ENCODE measurements at regions not wholly inside any gene's neighbourhood (a gene's known extent, or its start where the extent isn't known, plus 50 kb on each side); places are given as distances from the start of the nearest gene placed in this dataset.
"Not testable (repeated sequence)": the region's sequence is repeated elsewhere in the genome, so short reads cannot be mapped to it uniquely, and the experiment has no call there.

- no peak for DNase-seq (ENCODE audit: low read depth in 2 of 2)
Measured at GRCh38 chr3:102329066-102329465, 105.7 kb upstream of the ZPLD1 start.

DNA sequence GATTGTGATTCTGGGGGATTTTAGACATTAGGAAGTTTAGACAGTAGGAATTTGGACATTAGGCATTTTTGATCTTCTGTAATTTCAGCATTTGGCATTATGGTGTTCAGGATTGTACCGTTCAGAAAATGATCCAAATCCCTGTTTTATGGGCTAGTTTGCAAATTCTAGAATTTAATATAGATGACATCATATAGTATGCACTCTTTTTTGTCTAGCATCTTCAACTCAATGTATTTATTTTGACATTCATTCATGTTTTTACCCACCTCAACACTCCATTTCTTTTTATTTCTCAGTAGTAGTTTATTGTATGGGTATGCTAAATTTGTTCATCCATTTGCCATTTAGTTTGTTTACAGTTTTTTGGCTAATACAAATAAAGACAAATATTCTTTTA, 105.3 kb upstream of the ZPLD1 start:
- DNase-seq (ENCODE audit: low read depth in 2 of 2): no peak

DNA sequence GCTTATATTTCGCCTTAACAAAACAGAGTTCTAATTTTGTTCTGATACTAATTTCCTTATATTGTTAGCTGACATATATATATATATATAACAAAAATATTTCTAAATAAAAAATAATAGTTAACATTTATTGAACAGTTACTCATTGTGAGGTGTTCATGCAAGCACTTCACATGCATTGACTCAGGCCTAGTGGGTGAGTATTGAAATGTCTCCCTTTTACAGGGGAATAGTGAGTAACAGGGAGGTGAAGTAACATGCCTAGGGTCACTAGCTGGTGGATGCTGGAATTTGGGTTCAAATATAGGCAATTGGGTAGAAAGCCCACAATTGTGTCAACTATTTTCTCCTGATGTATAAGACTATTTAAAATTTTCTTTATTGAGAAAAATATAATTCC, 102.6 kb upstream of the ZPLD1 start:
- no peak for DNase-seq (ENCODE audit: low read depth in 2 of 2)

GRCh38 chr3:102332934-102333333, 101.9 kb upstream of the ZPLD1 start:
- DNase-seq (ENCODE audit: low read depth in 2 of 2): no peak

GRCh38 chr3:102336130-102336529, 98.7 kb upstream of the ZPLD1 start:
- no peak for DNase-seq (ENCODE audit: low read depth in 2 of 2)

DNA sequence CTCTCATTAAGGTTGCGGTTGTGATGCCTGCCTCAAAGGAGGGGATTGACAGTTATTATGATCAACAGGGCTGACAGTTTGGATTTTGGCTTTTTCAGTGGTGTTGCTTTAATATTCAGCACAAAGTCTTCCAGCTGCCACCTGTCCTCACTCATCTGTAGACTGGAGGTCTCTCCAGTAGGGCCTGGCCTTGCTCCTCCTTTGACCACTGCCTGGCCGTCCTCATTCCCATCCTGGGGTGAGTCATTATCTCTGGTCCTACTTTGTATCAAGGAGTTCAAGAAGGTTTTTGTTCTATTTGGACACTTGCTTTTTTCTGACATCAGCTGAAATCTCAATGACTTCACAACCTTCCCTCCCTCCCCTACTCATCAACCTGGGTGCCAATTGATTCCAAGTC, 95.1 kb upstream of the ZPLD1 start:
- no peak for DNase-seq (ENCODE audit: low read depth in 2 of 2)

- DNase-seq (ENCODE audit: low read depth in 2 of 2): no peak
Measured at GRCh38 chr3:102346897-102347296, 87.9 kb upstream of the ZPLD1 start.

- DNase-seq (ENCODE audit: low read depth in 2 of 2): no peak
Measured at GRCh38 chr3:102348904-102349303, 85.9 kb upstream of the ZPLD1 start.

- DNase-seq (ENCODE audit: low read depth in 2 of 2): no peak
Measured at GRCh38 chr3:102353148-102353547, 81.7 kb upstream of the ZPLD1 start.

GRCh38 chr3:102353805-102354204, 81.0 kb upstream of the ZPLD1 start:
- no peak for DNase-seq (ENCODE audit: low read depth in 2 of 2)

DNA sequence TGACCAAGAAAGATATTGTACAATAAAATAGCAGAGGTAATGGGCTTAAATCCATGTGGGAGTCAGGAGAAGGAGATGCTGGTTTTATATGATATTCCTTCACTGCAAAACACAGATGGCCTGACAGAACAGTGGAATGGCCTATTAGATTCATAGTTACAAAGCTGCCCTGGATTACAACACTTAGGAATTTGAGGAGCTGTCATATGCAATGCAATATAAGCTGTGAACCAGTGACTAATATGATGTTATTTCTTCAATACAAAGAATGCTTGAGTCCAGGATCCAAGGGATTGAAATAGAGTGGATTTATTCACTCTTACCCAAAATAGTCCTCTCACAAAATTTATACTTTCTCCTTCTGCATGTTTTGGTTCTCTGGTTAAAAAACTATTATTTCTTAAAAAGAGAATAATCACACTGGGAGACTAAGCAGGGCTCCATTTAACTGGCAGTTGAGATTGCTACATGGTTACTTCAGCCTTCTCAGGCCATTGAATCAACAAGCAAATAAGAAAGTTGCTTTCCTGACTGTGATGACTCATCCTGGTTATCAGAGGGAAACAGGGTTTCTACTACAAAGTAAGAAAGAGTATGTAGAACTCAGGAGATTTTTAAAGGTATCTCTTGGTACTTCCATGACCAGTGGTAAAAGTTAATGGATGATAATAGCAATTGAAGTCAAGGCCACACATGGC, 79.8 kb upstream of the ZPLD1 start:
- DNase-seq (ENCODE audit: low read depth in 2 of 2): no peak

DNA sequence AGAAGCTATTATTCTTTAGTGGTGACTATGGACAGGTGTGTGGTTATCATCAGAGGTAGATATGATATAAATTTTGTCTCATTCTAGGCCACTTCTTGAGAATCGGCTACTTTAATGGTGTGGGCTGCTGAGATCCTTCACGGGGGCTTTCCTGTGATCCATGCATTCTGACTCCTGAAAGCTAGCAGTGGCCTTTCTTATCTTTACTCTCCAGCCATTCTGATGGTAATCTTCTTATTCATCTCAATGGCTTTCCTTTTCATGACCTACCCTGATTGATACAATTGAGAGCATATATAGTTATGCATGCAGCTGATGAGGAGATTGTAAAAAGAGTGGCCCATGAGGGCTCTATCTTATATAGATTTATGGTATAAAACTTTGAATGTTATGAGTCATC, 78.3 kb upstream of the ZPLD1 start:
- DNase-seq (ENCODE audit: low read depth in 2 of 2): no peak

- not testable (repeated sequence) for DNase-seq (ENCODE audit: low read depth in 2 of 2)
Measured at GRCh38 chr3:102357313-102357712, 77.5 kb upstream of the ZPLD1 start.

DNA sequence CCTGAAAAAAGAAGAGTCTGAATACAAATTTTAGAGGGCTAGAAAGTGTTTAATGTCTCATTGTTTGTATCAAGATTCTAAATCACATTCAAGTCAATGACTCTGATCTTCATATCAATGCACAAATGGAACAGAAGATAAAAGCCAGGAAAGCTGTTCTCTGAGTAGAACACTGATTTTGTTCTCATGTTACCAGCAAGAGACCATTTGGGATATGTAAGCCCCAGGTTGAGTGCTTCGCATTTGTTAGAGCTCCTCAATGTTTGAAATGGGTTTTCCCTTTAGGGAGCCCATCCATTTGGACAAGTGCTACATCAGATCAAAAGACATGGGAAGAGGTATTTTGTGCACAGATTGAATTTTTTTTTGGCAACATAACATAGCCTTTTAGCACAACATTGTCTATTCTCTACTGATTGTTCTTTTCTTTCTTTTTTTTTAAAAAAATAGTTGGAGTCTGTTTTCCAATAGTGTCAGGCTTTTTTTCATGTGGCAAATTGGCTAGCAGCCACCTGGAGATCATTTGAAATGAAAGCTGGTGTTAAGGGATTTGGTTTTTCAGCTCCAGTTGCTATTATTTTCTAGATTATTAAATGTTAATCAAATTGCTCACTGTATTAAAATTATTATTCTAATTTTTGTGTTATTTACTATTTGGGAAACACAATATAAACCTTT, 74.5 kb upstream of the ZPLD1 start:
- DNase-seq (ENCODE audit: low read depth in 2 of 2): no peak

GRCh38 chr3:102361101-102361500, 73.7 kb upstream of the ZPLD1 start:
- no peak for DNase-seq (ENCODE audit: low read depth in 2 of 2)

DNA sequence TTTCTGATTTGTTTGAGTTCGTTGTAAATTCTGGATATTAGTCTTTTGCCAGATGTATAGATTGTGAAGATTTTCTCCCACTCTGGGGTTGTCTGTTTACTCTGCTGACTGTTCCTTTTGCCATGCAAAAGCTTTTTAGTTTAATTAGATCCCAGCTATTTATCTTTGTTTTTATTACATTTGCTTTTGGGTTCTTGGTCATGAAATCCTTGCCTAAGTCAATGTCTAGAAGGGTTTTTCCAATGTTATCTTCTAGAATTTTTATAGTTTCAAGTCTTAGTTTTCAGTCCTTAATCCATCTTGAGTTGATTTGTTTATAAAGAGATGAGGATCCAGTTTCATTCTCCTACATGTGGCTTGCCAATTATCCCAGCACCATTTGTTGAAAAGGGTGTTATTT, 68.7 kb upstream of the ZPLD1 start:
- not testable (repeated sequence) for DNase-seq (ENCODE audit: low read depth in 2 of 2)

- no peak for DNase-seq (ENCODE audit: low read depth in 2 of 2)
Measured at GRCh38 chr3:102374863-102375634, 59.8 kb upstream of the ZPLD1 start.

DNA sequence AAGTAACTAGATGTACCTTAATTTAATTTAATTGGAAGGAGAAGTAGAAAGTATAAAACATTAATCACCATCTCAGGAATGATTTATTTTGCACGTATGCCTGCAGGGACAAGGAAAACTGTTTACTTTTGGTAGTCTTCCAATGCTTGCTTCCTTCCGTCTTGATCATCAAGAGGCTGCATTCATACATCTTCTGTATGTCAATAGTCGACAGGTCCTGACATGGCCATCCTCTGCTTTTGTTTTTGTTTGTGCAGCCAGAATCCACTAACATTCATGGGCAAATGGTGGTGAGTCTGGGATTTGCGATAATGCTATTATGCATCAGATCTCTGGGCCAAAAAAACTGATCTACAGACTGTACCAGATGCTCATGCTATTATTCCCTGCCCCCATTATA, 56.6 kb upstream of the ZPLD1 start:
- no peak for DNase-seq (ENCODE audit: low read depth in 2 of 2)

DNA sequence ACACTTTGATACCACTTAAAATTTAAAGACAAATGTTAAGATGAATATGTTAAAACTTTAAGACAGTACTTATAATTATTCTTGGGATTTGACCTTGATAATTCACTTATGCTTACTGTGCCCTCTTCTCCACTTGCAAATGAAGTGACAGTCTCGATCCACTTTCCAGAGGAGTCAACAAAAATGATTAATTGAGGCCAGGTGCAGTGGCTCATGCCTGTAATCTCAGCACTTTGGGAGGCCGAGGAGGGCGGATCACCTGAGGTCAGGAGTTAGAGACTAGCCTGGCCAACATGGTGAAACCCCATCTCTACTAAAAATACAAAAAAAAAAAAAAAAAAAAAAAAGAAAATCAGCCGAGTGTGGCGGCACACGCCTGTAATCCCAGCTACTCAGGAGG, 52.6 kb upstream of the ZPLD1 start:
- DNase-seq (ENCODE audit: low read depth in 2 of 2): not testable (repeated sequence)

Data from stimulated activated CD8-positive, alpha-beta memory T cell treated with anti-CD3 and anti-CD28 coated beads, Interleukin-15, amount 100 ng/mL, for 48 hours (primary cell).